Nucleus accumbens (tissue), 56 donors: ENCODE measurements at regions not wholly inside any gene's neighbourhood (a gene's known extent, or its start where the extent isn't known, plus 50 kb on each side); places are given as distances from the start of the nearest gene placed in this dataset.

Experiments
- DNase-seq, 56 donors: peaks; one replicate each; lab custom pipeline; 2025; lab: John Stamatoyannopoulos, UW

DNA sequence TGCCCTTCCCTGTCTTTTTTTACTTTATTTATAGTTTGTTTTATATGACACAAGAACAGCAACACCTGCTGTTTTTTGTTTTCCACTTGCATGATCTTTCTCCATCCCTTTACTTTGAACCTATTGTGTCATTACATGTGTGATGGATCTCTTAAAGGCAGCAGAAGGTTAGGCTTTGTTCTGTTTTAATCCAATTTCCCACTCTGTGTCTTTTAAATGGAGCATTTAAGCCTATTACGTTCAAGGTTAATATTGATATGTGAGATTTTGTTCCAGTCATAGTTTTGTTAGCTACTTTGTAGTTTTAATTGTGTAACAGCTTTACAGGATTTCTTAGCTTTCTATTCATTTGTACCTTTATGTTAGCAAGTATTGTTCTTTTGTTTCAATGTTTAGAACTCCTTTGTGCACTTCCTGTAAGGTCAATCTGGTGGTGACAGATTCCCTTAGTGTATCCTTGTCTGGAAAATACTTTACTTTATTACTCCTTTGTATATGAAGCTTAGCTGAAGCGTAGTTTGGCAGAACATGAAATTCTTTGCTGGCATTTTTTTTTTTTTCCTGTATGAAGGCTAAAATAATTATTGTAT is 1443.0 kb upstream of the LRRTM1 start:
- DNase-seq, result no peak

GRCh38 chr2:81739966-81740365 is 1435.4 kb upstream of the LRRTM1 start:
- no peak for DNase-seq

- no peak for DNase-seq
Observed at GRCh38 chr2:81734981-81735380, 1430.4 kb upstream of the LRRTM1 start.

- no peak for DNase-seq
Observed at GRCh38 chr2:81714817-81715216, 1410.3 kb upstream of the LRRTM1 start.

- DNase-seq, result no peak
Observed at GRCh38 chr2:81706856-81707255, 1402.3 kb upstream of the LRRTM1 start.

- no peak for DNase-seq
Observed at GRCh38 chr2:81703831-81704230, 1399.3 kb upstream of the LRRTM1 start.

DNA sequence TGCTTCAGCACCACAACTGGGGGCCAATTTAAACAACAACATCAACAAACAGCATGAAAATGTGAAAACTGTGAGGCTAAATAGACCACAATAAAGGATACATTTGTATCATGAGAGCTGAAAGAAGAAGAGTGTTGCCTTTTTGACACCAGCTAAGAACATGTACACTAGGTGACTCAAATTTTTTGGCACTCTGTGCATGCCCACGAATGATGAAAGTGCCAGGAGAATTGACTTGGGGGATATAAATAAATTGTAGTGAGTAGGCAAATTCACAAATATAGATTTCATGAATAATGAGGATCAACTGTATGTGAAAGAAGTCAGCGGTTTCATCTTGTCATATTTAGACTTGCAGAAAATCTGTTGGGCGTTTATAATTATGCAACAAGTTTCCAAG is 1388.0 kb upstream of the LRRTM1 start:
- peak in 6 of 56 donors; percentile 1 to 32 (median 6) for DNase-seq

- no peak for DNase-seq
Observed at GRCh38 chr2:81675641-81676040, 1371.1 kb upstream of the LRRTM1 start.

DNA sequence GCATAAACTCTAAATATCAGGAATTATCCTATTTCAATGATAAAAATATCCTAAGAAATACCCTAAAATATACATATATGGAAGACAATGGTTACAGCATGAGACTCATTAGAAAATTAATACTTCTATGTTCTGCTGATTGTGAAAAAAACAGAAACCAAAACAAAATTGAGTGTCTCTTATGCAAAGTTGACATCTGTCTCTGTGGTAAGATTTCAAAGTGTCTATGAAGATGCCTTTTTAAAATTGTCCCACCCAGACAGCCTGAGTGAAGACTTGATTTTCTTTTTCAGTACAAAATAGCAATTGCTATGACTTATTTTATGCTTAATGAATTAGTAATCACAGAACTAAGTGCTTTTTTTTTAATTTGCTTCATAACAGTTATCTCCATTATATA is 1368.4 kb upstream of the LRRTM1 start:
- DNase-seq, result no peak

DNA sequence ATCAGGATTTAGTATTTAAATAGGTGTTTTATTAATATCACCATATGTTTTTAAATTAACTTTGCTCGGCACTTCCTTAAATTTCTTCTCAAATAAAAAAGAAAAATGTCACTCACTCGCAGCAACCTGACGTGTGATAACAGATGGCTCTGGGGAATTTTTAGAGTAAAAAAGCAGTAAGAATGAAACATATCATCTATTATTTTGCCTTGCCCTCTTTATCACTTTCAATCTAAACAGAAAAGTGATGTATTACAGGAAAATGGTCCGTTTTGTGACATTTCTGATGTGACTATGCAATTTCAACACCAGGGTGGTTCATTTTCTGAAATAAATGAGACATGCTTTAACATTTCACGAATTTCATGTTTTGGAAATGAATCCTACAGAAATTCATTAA is 1368.0 kb upstream of the LRRTM1 start:
- DNase-seq, result no peak

GRCh38 chr2:81670885-81671284 is 1366.3 kb upstream of the LRRTM1 start:
- DNase-seq, result no peak

DNA sequence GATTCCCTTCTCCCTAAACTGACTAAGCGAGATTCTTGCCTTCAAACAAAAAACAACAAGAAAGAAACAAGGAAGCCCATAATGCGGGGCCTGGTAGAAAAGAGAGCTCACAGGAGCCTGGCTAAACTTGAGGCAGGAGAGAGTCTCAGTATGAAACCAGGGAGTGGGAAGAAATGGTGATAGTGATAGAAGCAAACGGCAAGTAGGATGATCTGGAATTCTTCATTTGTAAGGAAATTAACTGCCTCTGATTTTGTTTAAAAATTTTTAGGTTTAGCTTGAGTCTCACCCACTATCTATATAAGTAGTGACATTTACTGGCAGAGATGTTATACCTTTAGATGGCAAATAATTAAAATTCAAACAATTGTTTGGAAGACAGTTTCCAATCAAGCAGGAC is 1356.5 kb upstream of the LRRTM1 start:
- DNase-seq, result no peak

- DNase-seq, result peak in 32 of 56 donors; percentile 0 to 78 (median 20)
Observed at GRCh38 chr2:81658227-81658626, 1353.7 kb upstream of the LRRTM1 start.

GRCh38 chr2:81650048-81650971 is 1345.8 kb upstream of the LRRTM1 start:
- no peak for DNase-seq

GRCh38 chr2:81648806-81649205 is 1344.3 kb upstream of the LRRTM1 start:
- DNase-seq, result no peak

DNA sequence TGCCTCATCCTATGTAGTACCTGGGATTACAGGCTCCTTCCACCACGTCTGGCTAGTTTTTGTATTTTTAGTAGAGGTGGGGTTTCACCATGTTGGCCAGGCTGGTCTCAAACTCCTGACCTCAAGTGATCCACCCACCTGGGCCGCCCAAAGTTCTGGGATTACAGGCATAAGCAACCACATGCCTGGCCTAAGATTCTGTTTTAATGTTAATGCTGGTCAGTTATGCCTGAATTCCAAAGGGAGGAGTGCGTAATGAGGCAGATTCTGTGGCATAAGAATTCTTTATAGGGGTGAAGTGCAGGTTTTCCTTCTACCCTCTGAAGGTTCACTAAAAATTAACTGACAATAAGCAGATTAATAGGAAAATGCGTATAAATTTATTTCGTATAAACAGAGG is 1343.8 kb upstream of the LRRTM1 start:
- DNase-seq, result no peak

- DNase-seq, result no peak
Observed at GRCh38 chr2:81647715-81648230, 1343.2 kb upstream of the LRRTM1 start.

DNA sequence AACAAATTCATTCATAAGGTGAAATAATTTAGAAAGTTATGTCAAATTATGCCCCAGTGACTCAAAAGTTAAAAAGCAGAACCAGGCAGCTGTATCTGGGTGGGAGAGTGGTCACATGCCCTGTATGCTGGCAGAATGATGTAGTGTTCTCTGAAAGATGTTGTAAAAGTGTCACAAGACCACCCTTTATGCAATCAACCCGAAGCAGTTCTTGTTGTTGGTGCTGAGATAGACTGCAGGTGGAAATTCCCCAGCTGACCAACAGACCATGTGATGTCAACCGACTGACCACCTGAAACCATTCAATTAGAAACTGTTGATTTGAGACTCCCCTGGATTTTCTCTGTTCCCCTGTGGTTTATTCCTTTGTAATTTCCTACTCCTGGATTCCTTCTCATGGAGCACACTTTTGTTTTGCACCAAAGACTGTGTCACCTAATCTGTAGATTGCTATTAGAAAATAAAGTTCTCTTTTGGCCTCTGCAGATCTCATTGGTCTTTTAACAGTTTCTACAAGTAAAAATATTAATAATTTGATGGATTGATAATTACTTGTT is 1341.3 kb upstream of the LRRTM1 start:
- DNase-seq, result no peak

- no peak for DNase-seq
Observed at GRCh38 chr2:81644189-81644588, 1339.6 kb upstream of the LRRTM1 start.

DNA sequence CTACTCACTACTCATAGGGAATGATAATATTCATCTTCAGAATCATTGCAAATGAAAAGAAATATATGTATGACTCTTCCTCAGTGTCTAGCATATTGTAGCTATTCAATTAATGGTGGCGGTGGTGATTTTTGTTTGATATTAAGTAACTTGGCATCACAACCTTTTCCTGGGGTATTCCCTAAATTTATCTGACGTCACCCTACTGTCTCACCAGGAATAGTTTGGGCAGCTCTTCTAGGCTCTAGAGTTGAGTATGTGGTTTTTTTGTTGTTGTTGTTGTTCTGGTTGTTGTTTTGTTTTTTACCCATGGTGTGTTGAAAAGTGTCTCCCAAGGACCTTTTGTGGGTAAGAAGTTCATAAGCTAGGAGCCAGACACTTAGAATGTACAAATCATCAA is 1320.3 kb upstream of the LRRTM1 start:
- no peak for DNase-seq

DNA sequence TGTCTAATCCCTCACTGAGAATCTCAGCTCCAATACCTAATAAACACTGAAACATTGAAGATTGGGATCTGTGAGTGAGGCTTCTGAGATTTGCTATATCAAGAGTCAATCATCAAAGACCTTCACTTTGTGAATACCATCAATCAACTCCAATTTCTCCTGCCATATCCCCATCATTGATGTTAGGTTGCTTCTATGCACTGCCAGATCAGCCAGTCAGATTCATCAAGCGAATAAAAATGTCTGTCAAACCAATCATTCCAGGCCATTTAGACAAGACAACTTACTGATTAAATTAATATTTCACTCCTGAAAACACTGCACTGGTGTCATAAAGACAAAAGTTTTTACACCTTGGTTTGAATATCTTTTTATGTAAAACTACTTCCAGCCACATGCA is 1295.5 kb upstream of the LRRTM1 start:
- no peak for DNase-seq

DNA sequence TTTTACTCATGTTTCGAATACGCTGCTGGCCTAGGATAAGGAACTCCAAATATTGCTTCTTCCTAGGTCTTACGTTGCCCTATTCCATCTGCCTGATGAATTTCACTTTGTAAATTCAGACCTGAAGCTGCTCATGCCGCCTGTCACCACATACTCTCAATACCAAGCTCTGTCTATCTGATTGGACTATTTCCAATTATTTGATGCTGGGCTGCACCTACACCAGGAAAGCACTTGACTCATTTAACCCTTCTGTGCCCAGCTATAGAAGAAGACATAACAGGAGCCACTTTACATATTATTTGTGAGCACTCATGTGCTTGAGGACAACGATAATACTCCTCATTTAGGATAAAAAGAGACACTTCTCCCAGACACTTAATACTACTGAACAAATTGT is 1293.9 kb upstream of the LRRTM1 start:
- DNase-seq, result no peak
